Suppressor macrophage (primary cell): ENCODE measurements at regions not wholly inside any gene's neighbourhood (a gene's known extent, or its start where the extent isn't known, plus 50 kb on each side); places are given as distances from the start of the nearest gene placed in this dataset.
"Not testable (repeated sequence)": the region's sequence is repeated elsewhere in the genome, so short reads cannot be mapped to it uniquely, and the experiment has no call there.

Experiments used
- DNase-seq, 4 experiments: peaks; one replicate each; pipeline ENCODE4 v3.0.0-alpha.2; 2020 to 2022

GRCh38 chr5:104941030-104941645, 1378.5 kb upstream of the NUDT12 start:
- no peak for DNase-seq

- DNase-seq: no peak
Measured at GRCh38 chr5:104937598-104937997, 1375.0 kb upstream of the NUDT12 start.

GRCh38 chr5:104932431-104932830, 1369.8 kb upstream of the NUDT12 start:
- no peak for DNase-seq

GRCh38 chr5:104928906-104929520, 1366.4 kb upstream of the NUDT12 start:
- DNase-seq: no peak

GRCh38 chr5:104915226-104915625, 1352.6 kb upstream of the NUDT12 start:
- DNase-seq: no peak

GRCh38 chr5:104914536-104915070, 1352.0 kb upstream of the NUDT12 start:
- no peak for DNase-seq

- DNase-seq: no peak
Measured at GRCh38 chr5:104913841-104914281, 1351.3 kb upstream of the NUDT12 start.

GRCh38 chr5:104909803-104910202, 1347.2 kb upstream of the NUDT12 start:
- no peak for DNase-seq

GRCh38 chr5:104904561-104904960, 1342.0 kb upstream of the NUDT12 start:
- no peak for DNase-seq

- DNase-seq: no peak
Measured at GRCh38 chr5:104903941-104904340, 1341.4 kb upstream of the NUDT12 start.

GRCh38 chr5:104891596-104891995, 1329.0 kb upstream of the NUDT12 start:
- no peak for DNase-seq

GRCh38 chr5:104890767-104891166, 1328.2 kb upstream of the NUDT12 start:
- no peak for DNase-seq

GRCh38 chr5:104859437-104859836, 1296.8 kb upstream of the NUDT12 start:
- peak in 2 of 4 experiments; percentile 8 to 12 for DNase-seq

GRCh38 chr5:104852099-104852498, 1289.5 kb upstream of the NUDT12 start:
- DNase-seq: not testable (repeated sequence)

GRCh38 chr5:104845541-104845940, 1283.0 kb upstream of the NUDT12 start:
- no peak for DNase-seq

GRCh38 chr5:104843822-104844221, 1281.2 kb upstream of the NUDT12 start:
- no peak for DNase-seq

GRCh38 chr5:104840284-104840683, 1277.7 kb upstream of the NUDT12 start:
- no peak for DNase-seq

- not testable (repeated sequence) for DNase-seq
Measured at GRCh38 chr5:104831515-104831914, 1268.9 kb upstream of the NUDT12 start.

GRCh38 chr5:104821606-104822005, 1259.0 kb upstream of the NUDT12 start:
- no peak for DNase-seq

GRCh38 chr5:104817127-104817526, 1254.5 kb upstream of the NUDT12 start:
- DNase-seq: no peak

- DNase-seq: no peak
Measured at GRCh38 chr5:104815212-104815611, 1252.6 kb upstream of the NUDT12 start.

GRCh38 chr5:104800440-104801048, 1238.0 kb upstream of the NUDT12 start:
- peak in 1 of 4 experiments; percentile 3 for DNase-seq

- DNase-seq: no peak
Measured at GRCh38 chr5:104793755-104794080, 1231.1 kb upstream of the NUDT12 start.
